ENCODE measurements at regions not wholly inside any gene's neighbourhood (a gene's known extent, or its start where the extent isn't known, plus 50 kb on each side); places are given as distances from the start of the nearest gene placed in this dataset.
A peak's percentile ranks its signal among the peaks of the same experiment; 100 is the strongest.

GRCh38 chr14:54338696-54339317 lies 58.0 kb upstream of the CDKN3 start:
- DNase-seq (ENCODE audit: low spot score, unreplicated experiment): no peak

DNA sequence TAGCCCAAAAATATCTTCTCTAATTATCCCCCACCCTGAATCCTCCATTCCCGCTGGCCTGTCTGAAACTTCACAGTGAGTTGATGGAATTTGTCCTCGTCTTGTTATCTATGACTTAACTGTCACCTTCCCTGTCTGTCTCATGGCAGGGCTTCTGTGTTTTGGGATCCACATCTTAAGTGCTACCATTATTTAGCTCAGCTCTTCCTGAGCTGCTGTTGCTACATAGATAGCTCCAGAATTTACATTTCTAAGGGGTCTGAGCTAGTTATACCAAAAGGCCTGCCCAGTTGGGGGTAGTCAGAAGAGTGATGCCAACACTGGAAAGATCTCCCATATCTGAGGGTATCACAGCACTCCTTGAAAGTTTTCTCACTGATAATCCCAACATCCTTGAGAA lies 57.0 kb upstream of the CDKN3 start:
- H3K27ac Mint-ChIP-seq: no peak overlapping the region
- DNase-seq (ENCODE audit: low spot score, unreplicated experiment): no peak
- no peaks in the 10 kb centered on the region for H3K9me3 Mint-ChIP-seq (ENCODE audit: low read depth)
- H3K4me3 Mint-ChIP-seq (ENCODE audit: low read depth): no peak overlapping the region
- H3K27me3 Mint-ChIP-seq: peaks cover 16% of the 10 kb centered on the region
- H3K4me1 Mint-ChIP-seq (ENCODE audit: low read depth): peaks cover 14% of the 10 kb centered on the region
- H3K36me3 Mint-ChIP-seq (ENCODE audit: insufficient read depth): no peaks in the 10 kb centered on the region
- TF ChIP-seq CTCF (IDR thresholded peaks at IDR 0.05; ENCODE audit: unreplicated experiment): no peak

More at GRCh38 chr14:54338696-54339317, 58.0 kb upstream of the CDKN3 start:
- peaks cover 7% of the 10 kb centered on the region for H3K4me1 Mint-ChIP-seq (ENCODE audit: low read depth)
- H3K4me3 Mint-ChIP-seq (ENCODE audit: low read depth): no peak overlapping the region
- H3K36me3 Mint-ChIP-seq (ENCODE audit: insufficient read depth): no peaks in the 10 kb centered on the region
- H3K27me3 Mint-ChIP-seq: peaks cover 16% of the 10 kb centered on the region
- no peaks in the 10 kb centered on the region for H3K9me3 Mint-ChIP-seq (ENCODE audit: low read depth)
- no peak overlapping the region for H3K27ac Mint-ChIP-seq
- peak; percentile 50 for TF ChIP-seq CTCF (IDR thresholded peaks at IDR 0.05; ENCODE audit: unreplicated experiment)

- Mint-ChIP-seq H3K27me3 (peaks cover 8% of the 10 kb centered on the region), H3K27ac (no peak overlapping the region), H3K36me3 (ENCODE audit: insufficient read depth) (no peaks in the 10 kb centered on the region), H3K4me3 (ENCODE audit: low read depth) (no peak overlapping the region), H3K4me1 (ENCODE audit: low read depth) (peaks cover 12% of the 10 kb centered on the region), H3K9me3 (ENCODE audit: low read depth) (no peaks in the 10 kb centered on the region)
- DNase-seq (ENCODE audit: low spot score, unreplicated experiment): no peak
- TF ChIP-seq CTCF (IDR thresholded peaks at IDR 0.05; ENCODE audit: unreplicated experiment): no peak
These were observed 54.0 kb upstream of the CDKN3 start for GRCh38 chr14:54342806-54343205.

DNA sequence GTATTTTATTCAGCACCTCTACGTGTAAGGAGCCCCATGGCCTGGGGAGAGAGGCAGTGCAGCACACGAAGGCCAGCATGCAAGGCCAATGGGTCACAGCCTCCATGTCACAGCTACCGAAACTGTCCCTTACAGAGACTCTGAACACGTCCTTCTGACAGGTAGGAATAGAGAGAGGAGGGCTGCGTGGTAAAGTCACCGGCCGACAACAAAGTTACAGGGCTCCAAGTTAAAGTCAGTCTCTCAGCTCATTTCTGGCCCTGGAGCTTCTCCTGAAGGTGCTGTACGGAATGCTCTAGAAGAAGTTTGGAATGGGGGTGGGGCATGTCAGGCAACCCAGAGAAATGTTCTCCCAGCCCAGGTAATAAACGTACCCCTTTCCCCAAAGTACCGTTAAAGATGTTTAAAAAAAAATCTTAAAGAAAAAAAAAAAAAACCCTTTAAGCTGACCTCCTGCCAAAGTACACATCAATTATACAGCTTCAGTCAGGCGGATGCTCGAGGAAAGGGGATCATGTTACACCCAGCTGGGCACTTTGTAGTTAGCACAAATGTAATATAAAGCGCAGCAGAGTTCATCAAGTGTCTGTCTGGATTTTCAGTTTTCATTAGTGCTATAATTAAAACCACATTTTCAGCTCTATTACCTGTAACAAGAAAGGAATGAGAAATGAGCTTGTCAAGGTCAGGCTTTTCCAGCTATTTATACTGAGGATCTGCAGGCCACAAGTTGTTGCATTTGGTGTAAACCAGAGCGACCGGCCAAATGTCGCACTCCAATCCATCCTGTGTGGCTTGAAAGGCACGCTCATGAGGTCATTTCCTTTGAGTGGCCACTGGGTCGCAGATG lies 53.3 kb upstream of the CDKN3 start:
- peaks cover 12% of the 10 kb centered on the region for H3K4me1 Mint-ChIP-seq (ENCODE audit: low read depth)
- H3K27ac Mint-ChIP-seq: peak overlapping the region; percentile 39
- TF ChIP-seq CTCF (IDR thresholded peaks at IDR 0.05; ENCODE audit: unreplicated experiment): no peak
- H3K9me3 Mint-ChIP-seq (ENCODE audit: low read depth): no peaks in the 10 kb centered on the region
- no peak overlapping the region for H3K4me3 Mint-ChIP-seq (ENCODE audit: low read depth)
- peaks cover 3% of the 10 kb centered on the region for H3K27me3 Mint-ChIP-seq
- no peak for DNase-seq (ENCODE audit: low spot score, unreplicated experiment)
- H3K36me3 Mint-ChIP-seq (ENCODE audit: insufficient read depth): no peaks in the 10 kb centered on the region

- Mint-ChIP-seq H3K27ac (no peak overlapping the region), H3K4me1 (ENCODE audit: low read depth) (peaks cover 12% of the 10 kb centered on the region), H3K4me3 (ENCODE audit: low read depth) (no peak overlapping the region), H3K27me3 (no peaks in the 10 kb centered on the region), H3K9me3 (ENCODE audit: low read depth) (no peaks in the 10 kb centered on the region), H3K36me3 (ENCODE audit: insufficient read depth) (no peaks in the 10 kb centered on the region)
- no peak for TF ChIP-seq CTCF (IDR thresholded peaks at IDR 0.05; ENCODE audit: unreplicated experiment)
- no peak for DNase-seq (ENCODE audit: low spot score, unreplicated experiment)
These were observed 52.4 kb upstream of the CDKN3 start for GRCh38 chr14:54344445-54344844.

Measured in progenitor cell of endocrine pancreas (in vitro differentiated cells).